Liver (tissue), 3 donors: ENCODE measurements at regions not wholly inside any gene's neighbourhood (a gene's known extent, or its start where the extent isn't known, plus 50 kb on each side); places are given as distances from the start of the nearest gene placed in this dataset.

Source experiments
- ATF3 ChIP-seq: IDR thresholded peaks from 2 replicates; pipeline ENCODE4 v1.6.1; 2016; ENCODE audit warnings: antibody characterized with exemption
- CTCF ChIP-seq: fragments of 150-350 bp; IDR thresholded peaks from 2 replicates; pipeline ENCODE4 v1.5.1; 2017; ENCODE audit warnings: improper control_type of control experiment, low read depth, low read length; ENCODE audit not compliant: missing input control
- EGR1 ChIP-seq, 2 donors: IDR thresholded peaks; 2 replicates each; pipeline ENCODE4 v1.6.1; 2016 to 2018; ENCODE audit warnings: antibody characterized with exemption in 2 of 2, low read depth in 2 of 2
- FOXA1 ChIP-seq: IDR thresholded peaks from 2 replicates; pipeline ENCODE4 v1.6.1; 2016; ENCODE audit warnings: antibody characterized with exemption
- FOXA2 ChIP-seq: IDR thresholded peaks from 2 replicates; pipeline ENCODE4 v1.6.1; 2016; ENCODE audit warnings: antibody characterized with exemption
- HNF4A ChIP-seq, 2 donors: conservative IDR thresholded peaks; 2 replicates each; pipeline ENCODE4 v1.6.1; 2016; ENCODE audit warnings: antibody characterized with exemption in 2 of 2, mild to moderate bottlenecking in 2 of 2
- JUND ChIP-seq, 2 donors: IDR thresholded peaks; 2 replicates each; pipeline ENCODE4 v1.6.1; 2016; ENCODE audit warnings: antibody characterized with exemption in 2 of 2
- RXRA ChIP-seq, 2 donors: IDR thresholded peaks; 2 replicates each; pipeline ENCODE4 v1.6.1; 2017 to 2018; ENCODE audit warnings: antibody characterized with exemption in 2 of 2, mild to moderate bottlenecking in 1 of 2
- SP1 ChIP-seq: IDR thresholded peaks from 2 replicates; pipeline ENCODE4 v1.6.1; 2018; ENCODE audit warnings: antibody characterized with exemption, mild to moderate bottlenecking
- TAF1 ChIP-seq: conservative IDR thresholded peaks from 2 replicates; pipeline ENCODE4 v1.6.1; 2016; ENCODE audit warnings: antibody characterized with exemption, mild to moderate bottlenecking
- YY1 ChIP-seq: IDR thresholded peaks from 2 replicates; pipeline ENCODE4 v1.6.1; 2016; ENCODE audit warnings: antibody characterized with exemption, mild to moderate bottlenecking
- ZBTB33 ChIP-seq: IDR thresholded peaks from 2 replicates; pipeline ENCODE4 v1.6.1; 2016; ENCODE audit warnings: antibody characterized with exemption
- TF ChIP-seq, protein P1 (sequence below): IDR thresholded peaks from 2 replicates; pipeline ENCODE4 v1.6.1; 2016; ENCODE audit warnings: antibody characterized with exemption, mild to moderate bottlenecking
- TF ChIP-seq, protein P2 (sequence below): IDR thresholded peaks from 2 replicates; pipeline ENCODE4 v1.6.1; 2016; ENCODE audit warnings: antibody characterized with exemption
- donor health status: healthy.
- donor health status: healthy.

DNA sequence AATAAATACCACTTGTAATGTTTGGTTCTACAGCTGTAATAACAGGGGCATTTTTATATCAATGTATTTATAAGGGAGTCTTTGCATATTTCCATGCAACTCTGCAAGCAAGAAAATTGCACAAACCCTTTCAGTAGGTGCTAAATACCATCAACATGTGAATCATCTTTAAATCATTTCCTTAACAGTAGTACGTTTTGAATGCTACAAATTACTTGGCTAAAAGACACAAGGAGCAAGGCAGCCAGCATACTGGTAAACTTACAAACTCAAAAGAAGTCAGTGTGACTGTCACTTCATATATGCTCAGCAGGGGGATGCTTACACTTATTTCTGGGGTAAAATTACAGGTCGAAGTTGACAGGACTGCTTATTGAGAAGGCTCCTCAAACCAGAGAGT is 402.4 kb downstream of the EFNB2 start:
- TF ChIP-seq CTCF (no peak), HNF4A (conservative IDR thresholded peaks at IDR 0.05) (no peak), TAF1 (no peak), YY1 (no peak), SP1 (no peak), FOXA1 (no peak), RXRA (IDR thresholded peaks at IDR 0.05) (no peak), ATF3 (no peak), EGR1 (IDR thresholded peaks at IDR 0.05; ENCODE audit: low read depth in 2 of 2) (no peak), FOXA2 (no peak), ZBTB33 (no peak), JUND (IDR thresholded peaks at IDR 0.05) (no peak)
- TF ChIP-seq, protein P1, sequence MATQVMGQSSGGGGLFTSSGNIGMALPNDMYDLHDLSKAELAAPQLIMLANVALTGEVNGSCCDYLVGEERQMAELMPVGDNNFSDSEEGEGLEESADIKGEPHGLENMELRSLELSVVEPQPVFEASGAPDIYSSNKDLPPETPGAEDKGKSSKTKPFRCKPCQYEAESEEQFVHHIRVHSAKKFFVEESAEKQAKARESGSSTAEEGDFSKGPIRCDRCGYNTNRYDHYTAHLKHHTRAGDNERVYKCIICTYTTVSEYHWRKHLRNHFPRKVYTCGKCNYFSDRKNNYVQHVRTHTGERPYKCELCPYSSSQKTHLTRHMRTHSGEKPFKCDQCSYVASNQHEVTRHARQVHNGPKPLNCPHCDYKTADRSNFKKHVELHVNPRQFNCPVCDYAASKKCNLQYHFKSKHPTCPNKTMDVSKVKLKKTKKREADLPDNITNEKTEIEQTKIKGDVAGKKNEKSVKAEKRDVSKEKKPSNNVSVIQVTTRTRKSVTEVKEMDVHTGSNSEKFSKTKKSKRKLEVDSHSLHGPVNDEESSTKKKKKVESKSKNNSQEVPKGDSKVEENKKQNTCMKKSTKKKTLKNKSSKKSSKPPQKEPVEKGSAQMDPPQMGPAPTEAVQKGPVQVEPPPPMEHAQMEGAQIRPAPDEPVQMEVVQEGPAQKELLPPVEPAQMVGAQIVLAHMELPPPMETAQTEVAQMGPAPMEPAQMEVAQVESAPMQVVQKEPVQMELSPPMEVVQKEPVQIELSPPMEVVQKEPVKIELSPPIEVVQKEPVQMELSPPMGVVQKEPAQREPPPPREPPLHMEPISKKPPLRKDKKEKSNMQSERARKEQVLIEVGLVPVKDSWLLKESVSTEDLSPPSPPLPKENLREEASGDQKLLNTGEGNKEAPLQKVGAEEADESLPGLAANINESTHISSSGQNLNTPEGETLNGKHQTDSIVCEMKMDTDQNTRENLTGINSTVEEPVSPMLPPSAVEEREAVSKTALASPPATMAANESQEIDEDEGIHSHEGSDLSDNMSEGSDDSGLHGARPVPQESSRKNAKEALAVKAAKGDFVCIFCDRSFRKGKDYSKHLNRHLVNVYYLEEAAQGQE = no peak
- TF ChIP-seq, protein P2, sequence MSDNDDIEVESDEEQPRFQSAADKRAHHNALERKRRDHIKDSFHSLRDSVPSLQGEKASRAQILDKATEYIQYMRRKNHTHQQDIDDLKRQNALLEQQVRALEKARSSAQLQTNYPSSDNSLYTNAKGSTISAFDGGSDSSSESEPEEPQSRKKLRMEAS = no peak
